ENCODE measurements at regions not wholly inside any gene's neighbourhood (a gene's known extent, or its start where the extent isn't known, plus 50 kb on each side); places are given as distances from the start of the nearest gene placed in this dataset.

GRCh38 chr18:47323158-47323557 is 71.7 kb upstream of the SKOR2 start:
- Histone ChIP-seq H3K27me3 (replicated peaks; ENCODE audit: insufficient read depth, low read length) (no peaks in the 10 kb centered on the region), H3K9ac (ENCODE audit: low read length) (no peak overlapping the region), H2AFZ (ENCODE audit: low read length) (no peak overlapping the region), H3F3A (ENCODE audit: insufficient read depth, low read length) (no peaks in the 10 kb centered on the region), H3K79me2 (ENCODE audit: low read length) (no peaks in the 10 kb centered on the region), H3K9me2 (replicated peaks; ENCODE audit: insufficient read depth, low read length) (no peaks in the 10 kb centered on the region), H3K4me1 (ENCODE audit: low read length) (no peaks in the 10 kb centered on the region), H3K36me3 (replicated peaks; ENCODE audit: insufficient read depth, low read length) (no peaks in the 10 kb centered on the region), H3K27ac (ENCODE audit: low read length) (no peak overlapping the region), H4K20me1 (ENCODE audit: insufficient read depth, low read length) (no peaks in the 10 kb centered on the region), H3K4me2 (ENCODE audit: low read depth, low read length) (no peak overlapping the region), H3K9me3 (replicated peaks; ENCODE audit: insufficient read depth, low read length) (no peaks in the 10 kb centered on the region), H3K4me3 (ENCODE audit: low read length) (no peak overlapping the region)
- DNase-seq, result peak; percentile 28
- no peak for TF ChIP-seq EZH2phosphoT487 (IDR thresholded peaks at IDR 0.05; ENCODE audit: low read length)
- TF ChIP-seq CTCF (IDR thresholded peaks at IDR 0.05; ENCODE audit: low read length), result no peak
- no peak for TF ChIP-seq EZH2 (optimal IDR thresholded peaks at IDR 0.05; ENCODE audit: low read depth, low read length)

DNA sequence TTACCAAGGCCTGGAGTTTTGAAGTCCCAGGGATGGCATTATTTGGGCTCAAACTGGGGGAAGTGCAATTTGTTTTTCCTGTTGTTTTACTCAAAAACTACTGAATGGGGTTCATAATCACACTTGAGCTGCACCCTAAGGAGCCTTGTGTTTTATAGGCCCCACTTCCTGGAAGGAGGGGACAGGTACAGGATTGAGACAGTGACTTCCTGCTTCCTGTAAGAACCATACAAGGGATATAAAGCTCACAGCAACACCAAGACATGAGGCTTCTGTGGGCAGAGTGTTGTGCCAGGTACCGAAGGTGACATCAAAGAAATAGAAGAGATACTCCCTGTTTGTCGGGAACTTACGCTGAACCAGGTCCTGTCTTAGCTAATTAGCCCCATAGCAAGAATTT is 70.4 kb upstream of the SKOR2 start:
- no peaks in the 10 kb centered on the region for H3K9me2 ChIP-seq (replicated peaks; ENCODE audit: insufficient read depth, low read length)
- TF ChIP-seq EZH2phosphoT487 (IDR thresholded peaks at IDR 0.05; ENCODE audit: low read length) (no peak), CTCF (IDR thresholded peaks at IDR 0.05; ENCODE audit: low read length) (no peak), EZH2 (optimal IDR thresholded peaks at IDR 0.05; ENCODE audit: low read depth, low read length) (no peak)
- no peak overlapping the region for H2AFZ ChIP-seq (ENCODE audit: low read length)
- DNase-seq, result no peak
- H3K79me2 ChIP-seq (ENCODE audit: low read length), result no peaks in the 10 kb centered on the region
- H3K9ac ChIP-seq (ENCODE audit: low read length), result no peak overlapping the region
- H4K20me1 ChIP-seq (ENCODE audit: insufficient read depth, low read length), result no peaks in the 10 kb centered on the region
- no peaks in the 10 kb centered on the region for H3F3A ChIP-seq (ENCODE audit: insufficient read depth, low read length)
- H3K4me2 ChIP-seq (ENCODE audit: low read depth, low read length), result no peak overlapping the region
- no peak overlapping the region for H3K27ac ChIP-seq (ENCODE audit: low read length)
- H3K36me3 ChIP-seq (replicated peaks; ENCODE audit: insufficient read depth, low read length), result no peaks in the 10 kb centered on the region
- no peaks in the 10 kb centered on the region for H3K4me1 ChIP-seq (ENCODE audit: low read length)
- no peaks in the 10 kb centered on the region for H3K9me3 ChIP-seq (replicated peaks; ENCODE audit: insufficient read depth, low read length)
- H3K4me3 ChIP-seq (ENCODE audit: low read length), result no peak overlapping the region
- no peaks in the 10 kb centered on the region for H3K27me3 ChIP-seq (replicated peaks; ENCODE audit: insufficient read depth, low read length)

DNA sequence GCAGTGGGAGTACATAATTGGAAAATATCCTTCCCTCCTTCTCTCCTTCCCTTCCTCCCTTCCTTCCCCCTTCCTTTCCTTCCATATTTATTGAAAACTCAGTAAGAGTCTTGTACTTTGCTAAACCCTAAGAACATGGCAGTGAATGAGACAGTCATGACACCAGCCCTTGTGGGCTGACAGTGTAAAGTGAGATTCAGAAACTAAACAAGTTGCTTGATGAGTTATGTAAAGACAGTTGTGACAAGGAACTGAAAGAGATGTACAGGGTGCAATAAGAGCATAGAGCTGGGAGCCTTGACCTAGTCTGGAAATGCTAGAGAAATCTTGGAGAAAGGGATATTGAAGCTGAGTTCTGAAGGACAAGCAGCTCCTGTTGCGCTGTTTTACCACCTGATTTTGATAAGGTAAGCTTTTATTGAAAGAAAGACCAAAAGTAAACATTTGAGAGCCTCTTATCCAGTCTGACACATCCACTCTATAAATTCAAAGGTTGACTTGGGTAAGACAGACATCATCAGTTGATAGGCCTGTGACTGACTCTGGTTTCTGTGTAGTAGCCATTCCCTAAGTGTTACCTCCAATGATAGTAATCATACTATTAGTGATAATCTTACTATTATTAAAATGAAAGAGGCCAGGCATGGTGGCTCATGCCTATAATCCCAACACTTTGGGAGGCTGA is 66.5 kb upstream of the SKOR2 start:
- H3K27me3 ChIP-seq (replicated peaks; ENCODE audit: insufficient read depth, low read length), result no peaks in the 10 kb centered on the region
- no peaks in the 10 kb centered on the region for H3F3A ChIP-seq (ENCODE audit: insufficient read depth, low read length)
- no peak for DNase-seq
- H3K4me2 ChIP-seq (ENCODE audit: low read depth, low read length), result no peak overlapping the region
- TF ChIP-seq EZH2 (optimal IDR thresholded peaks at IDR 0.05; ENCODE audit: low read depth, low read length) (no peak), CTCF (IDR thresholded peaks at IDR 0.05; ENCODE audit: low read length) (no peak), EZH2phosphoT487 (IDR thresholded peaks at IDR 0.05; ENCODE audit: low read length) (no peak)
- H3K36me3 ChIP-seq (replicated peaks; ENCODE audit: insufficient read depth, low read length), result no peaks in the 10 kb centered on the region
- H3K4me1 ChIP-seq (ENCODE audit: low read length), result no peaks in the 10 kb centered on the region
- no peaks in the 10 kb centered on the region for H4K20me1 ChIP-seq (ENCODE audit: insufficient read depth, low read length)
- no peaks in the 10 kb centered on the region for H3K9me3 ChIP-seq (replicated peaks; ENCODE audit: insufficient read depth, low read length)
- H3K9me2 ChIP-seq (replicated peaks; ENCODE audit: insufficient read depth, low read length), result no peaks in the 10 kb centered on the region
- H2AFZ ChIP-seq (ENCODE audit: low read length), result no peak overlapping the region
- no peaks in the 10 kb centered on the region for H3K79me2 ChIP-seq (ENCODE audit: low read length)
- no peak overlapping the region for H3K27ac ChIP-seq (ENCODE audit: low read length)
- no peak overlapping the region for H3K9ac ChIP-seq (ENCODE audit: low read length)
- H3K4me3 ChIP-seq (ENCODE audit: low read length), result no peak overlapping the region

Measured in MM.1S (cell line).